AG10803 (cell line): ENCODE measurements at regions not wholly inside any gene's neighbourhood (a gene's known extent, or its start where the extent isn't known, plus 50 kb on each side); places are given as distances from the start of the nearest gene placed in this dataset.

ENCODE experiments used
- DNase-seq: peaks from one replicate; pipeline ENCODE4 v3.0.0; 2010; ENCODE audit warnings: low read depth
- H3K4me3 ChIP-seq: 2 replicates; pipeline ENCODE4 v1.5.1; 2011; ENCODE audit warnings: mild to moderate bottlenecking, low read length, control low read depth
- TF ChIP-seq, protein P1 (sequence below): conservative IDR thresholded peaks from 2 replicates; pipeline ENCODE4 v1.5.1; 2011; ENCODE audit warnings: mild to moderate bottlenecking, low read length, control low read depth, inconsistent platforms

DNA sequence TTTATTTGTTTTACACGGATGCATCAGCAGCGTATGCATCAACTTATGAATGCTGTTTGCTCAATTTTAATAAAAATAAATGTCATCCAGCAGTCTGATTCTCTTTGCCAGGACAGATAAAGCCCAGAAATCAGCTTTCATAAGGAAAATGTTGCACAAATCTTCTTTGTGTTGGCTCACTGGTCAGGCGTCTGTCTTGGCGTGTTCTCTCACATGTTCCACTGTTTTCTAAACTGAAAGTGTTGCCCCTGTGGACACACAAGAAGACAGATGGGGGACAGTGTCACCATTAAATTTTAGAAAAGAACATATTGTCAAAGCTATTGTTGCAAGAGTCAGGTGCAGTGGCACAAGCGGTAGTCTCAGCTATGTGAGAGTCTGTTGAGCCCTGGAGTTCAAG, 316.2 kb downstream of the CENPC start:
- TF ChIP-seq, protein P1, sequence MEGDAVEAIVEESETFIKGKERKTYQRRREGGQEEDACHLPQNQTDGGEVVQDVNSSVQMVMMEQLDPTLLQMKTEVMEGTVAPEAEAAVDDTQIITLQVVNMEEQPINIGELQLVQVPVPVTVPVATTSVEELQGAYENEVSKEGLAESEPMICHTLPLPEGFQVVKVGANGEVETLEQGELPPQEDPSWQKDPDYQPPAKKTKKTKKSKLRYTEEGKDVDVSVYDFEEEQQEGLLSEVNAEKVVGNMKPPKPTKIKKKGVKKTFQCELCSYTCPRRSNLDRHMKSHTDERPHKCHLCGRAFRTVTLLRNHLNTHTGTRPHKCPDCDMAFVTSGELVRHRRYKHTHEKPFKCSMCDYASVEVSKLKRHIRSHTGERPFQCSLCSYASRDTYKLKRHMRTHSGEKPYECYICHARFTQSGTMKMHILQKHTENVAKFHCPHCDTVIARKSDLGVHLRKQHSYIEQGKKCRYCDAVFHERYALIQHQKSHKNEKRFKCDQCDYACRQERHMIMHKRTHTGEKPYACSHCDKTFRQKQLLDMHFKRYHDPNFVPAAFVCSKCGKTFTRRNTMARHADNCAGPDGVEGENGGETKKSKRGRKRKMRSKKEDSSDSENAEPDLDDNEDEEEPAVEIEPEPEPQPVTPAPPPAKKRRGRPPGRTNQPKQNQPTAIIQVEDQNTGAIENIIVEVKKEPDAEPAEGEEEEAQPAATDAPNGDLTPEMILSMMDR = no peak
- DNase-seq = no peak
- H3K4me3 ChIP-seq = no peak overlapping the region

DNA sequence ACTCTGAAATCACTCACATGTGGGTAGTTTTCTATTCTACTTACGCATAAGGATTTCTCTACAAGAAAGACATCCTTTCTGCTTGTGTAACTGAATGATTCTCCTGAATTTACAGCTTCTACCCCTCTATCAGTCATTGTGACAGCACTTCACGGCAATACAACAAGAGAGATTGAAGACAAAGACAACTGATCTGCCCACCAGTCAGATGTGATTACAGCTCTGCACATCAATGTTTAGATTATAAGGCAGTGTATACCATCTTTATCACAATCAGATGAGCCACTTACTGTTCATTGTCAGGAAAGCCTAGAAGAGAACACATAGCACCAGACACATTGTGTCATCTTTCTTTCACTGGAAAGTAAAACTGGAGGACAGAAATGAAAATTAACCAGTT, 324.4 kb downstream of the CENPC start:
- TF ChIP-seq, protein P1 = no peak
- DNase-seq = no peak
- H3K4me3 ChIP-seq = no peak overlapping the region

DNA sequence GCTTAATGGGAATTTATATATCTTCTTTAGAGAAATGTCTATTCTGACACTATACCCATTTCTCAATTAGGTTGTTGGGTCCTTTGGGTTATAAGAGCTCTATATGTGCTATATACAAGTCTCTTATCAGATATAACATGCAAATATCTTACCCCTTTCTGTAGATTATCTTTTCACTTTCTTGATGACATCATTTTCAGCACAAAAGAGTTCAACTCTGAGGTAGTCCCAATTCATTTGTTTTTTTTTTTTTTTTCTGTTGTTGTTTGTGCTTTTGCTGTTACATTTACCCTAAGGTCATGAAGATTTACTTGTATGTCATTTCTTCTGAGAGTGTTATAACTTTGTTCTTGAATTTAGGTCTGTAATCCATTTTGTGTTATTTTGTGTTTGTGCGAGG, 326.4 kb downstream of the CENPC start:
- DNase-seq = no peak
- H3K4me3 ChIP-seq = no peak overlapping the region
- TF ChIP-seq, protein P1 = no peak

DNA sequence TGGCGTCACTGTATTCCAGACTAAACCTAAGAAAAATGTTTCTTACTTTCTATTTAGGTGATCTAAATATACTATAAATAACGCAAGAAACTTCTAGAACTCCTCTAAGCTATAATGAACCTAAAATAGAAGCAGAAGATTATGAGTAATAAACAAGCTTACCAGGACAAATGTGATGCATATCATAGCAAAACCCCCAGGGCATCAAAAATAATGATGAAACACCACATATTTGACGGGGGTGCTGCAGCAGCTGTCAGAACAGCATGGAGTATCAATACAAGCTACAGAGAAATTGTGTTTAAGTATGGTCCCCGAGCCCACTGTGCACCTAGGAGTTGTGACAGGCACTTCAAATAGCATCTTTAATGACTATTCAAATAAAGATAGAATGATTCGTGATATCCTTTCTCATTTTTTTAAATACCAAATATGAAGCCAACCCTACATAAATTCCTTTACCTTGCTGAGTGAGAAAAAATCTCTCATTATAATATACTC, 337.3 kb downstream of the CENPC start:
- H3K4me3 ChIP-seq = no peak overlapping the region
- TF ChIP-seq, protein P1 = no peak
- DNase-seq = no peak

DNA sequence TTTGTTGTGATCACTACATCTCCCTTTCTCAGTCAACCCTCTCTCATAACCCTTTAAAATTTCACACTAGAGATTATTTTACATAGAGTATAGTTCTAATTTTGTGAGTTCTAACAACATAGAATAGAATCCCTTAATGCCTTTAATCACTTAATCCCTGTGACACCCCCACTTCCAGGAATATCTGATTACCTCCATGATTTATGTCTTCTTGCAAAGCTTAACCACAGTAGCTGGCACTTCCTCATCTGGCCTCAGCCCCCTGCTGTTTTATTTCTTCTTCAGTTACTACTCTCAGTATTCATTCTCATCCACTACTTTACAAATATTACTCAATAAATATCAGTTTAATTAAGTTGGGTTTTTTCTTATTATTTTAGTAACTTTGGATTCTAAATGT, 340.9 kb downstream of the CENPC start:
- DNase-seq = no peak
- TF ChIP-seq, protein P1 = no peak
- no peak overlapping the region for H3K4me3 ChIP-seq

DNA sequence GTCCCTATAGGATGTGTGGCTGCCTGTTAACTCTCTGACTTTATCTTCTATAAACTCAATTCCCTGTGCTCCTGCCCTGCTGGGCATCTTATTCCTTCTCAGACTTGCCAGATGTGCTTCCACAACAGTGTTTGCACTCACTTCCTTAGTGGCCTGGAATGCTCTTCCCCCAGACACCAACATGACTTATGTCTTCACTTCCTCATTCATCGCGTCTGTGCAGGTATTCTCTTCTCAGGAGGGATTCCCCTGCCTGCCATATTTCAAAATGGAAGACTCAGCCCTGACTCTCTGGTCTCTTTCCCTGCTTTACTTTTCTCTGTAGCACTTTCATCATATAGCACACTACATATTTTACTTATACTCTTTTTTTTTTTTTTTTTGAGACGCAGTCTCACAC, 344.0 kb downstream of the CENPC start:
- no peak overlapping the region for H3K4me3 ChIP-seq
- TF ChIP-seq, protein P1 = no peak
- no peak for DNase-seq

DNA sequence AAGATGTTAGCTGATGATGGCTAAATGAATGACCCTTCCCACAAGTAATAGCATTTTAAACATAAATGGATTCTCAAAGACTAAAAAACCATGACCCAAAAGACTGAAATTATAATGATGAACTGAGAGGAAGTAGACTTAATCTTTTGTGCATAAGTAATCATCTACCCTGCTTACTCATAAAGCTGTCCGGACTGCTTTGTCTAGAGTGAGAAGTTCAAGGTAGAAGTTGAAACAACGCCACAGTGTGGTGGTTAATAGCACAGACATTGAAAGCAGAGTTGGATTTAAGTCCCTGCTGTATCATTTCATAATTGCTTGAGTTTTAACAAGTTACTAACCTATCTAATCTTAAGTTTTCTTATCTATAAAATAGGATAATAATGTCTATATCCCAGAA, 346.6 kb downstream of the CENPC start:
- H3K4me3 ChIP-seq = no peak overlapping the region
- TF ChIP-seq, protein P1 = no peak
- DNase-seq = no peak
